Stimulated activated CD8-positive, alpha-beta memory T cell treated with anti-CD3 and anti-CD28 coated beads, Interleukin-2, amount 100 ng/mL, for 48 hours (primary cell): ENCODE measurements at regions not wholly inside any gene's neighbourhood (a gene's known extent, or its start where the extent isn't known, plus 50 kb on each side); places are given as distances from the start of the nearest gene placed in this dataset.
"Not testable (repeated sequence)": the region's sequence is repeated elsewhere in the genome, so short reads cannot be mapped to it uniquely, and the experiment has no call there.

Source experiments
- DNase-seq, 2 donors: peaks; one replicate each; pipeline ENCODE4 v3.0.0-alpha.2; 2020; ENCODE audit warnings: low read depth in 2 of 2

GRCh38 chr16:27638833-27639560 lies 89.1 kb downstream of the KATNIP start:
- no peak for DNase-seq

- no peak for DNase-seq
These were observed 89.8 kb downstream of the KATNIP start for GRCh38 chr16:27639561-27640276.

- no peak for DNase-seq
These were observed 90.3 kb downstream of the KATNIP start for GRCh38 chr16:27640277-27640600.

- no peak for DNase-seq
These were observed 91.3 kb downstream of the KATNIP start for GRCh38 chr16:27641260-27641659.

- DNase-seq: not testable (repeated sequence)
These were observed 91.9 kb downstream of the KATNIP start for GRCh38 chr16:27641734-27642415.

GRCh38 chr16:27642756-27643155 lies 92.8 kb downstream of the KATNIP start:
- no peak for DNase-seq

- DNase-seq: no peak
These were observed 94.2 kb downstream of the KATNIP start for GRCh38 chr16:27644165-27644564.

- no peak for DNase-seq
These were observed 95.5 kb downstream of the KATNIP start for GRCh38 chr16:27645396-27645795.

- DNase-seq: no peak
These were observed 96.9 kb downstream of the KATNIP start for GRCh38 chr16:27646806-27647205.

- no peak for DNase-seq
These were observed 99.1 kb downstream of the KATNIP start for GRCh38 chr16:27649021-27649420.

GRCh38 chr16:27650073-27650701 lies 100.2 kb downstream of the KATNIP start:
- DNase-seq: no peak

- no peak for DNase-seq
These were observed 101.4 kb downstream of the KATNIP start for GRCh38 chr16:27651301-27651700.

GRCh38 chr16:27657811-27658210 lies 107.9 kb downstream of the KATNIP start:
- DNase-seq: no peak

- no peak for DNase-seq
These were observed 110.6 kb downstream of the KATNIP start for GRCh38 chr16:27660507-27660906.

- DNase-seq: not testable (repeated sequence)
These were observed 113.3 kb downstream of the KATNIP start for GRCh38 chr16:27663235-27663634.

- no peak for DNase-seq
These were observed 115.9 kb downstream of the KATNIP start for GRCh38 chr16:27665881-27666280.

- no peak for DNase-seq
These were observed 120.3 kb downstream of the KATNIP start for GRCh38 chr16:27670071-27670810.

- no peak for DNase-seq
These were observed 121.5 kb downstream of the KATNIP start for GRCh38 chr16:27671410-27671809.

GRCh38 chr16:27676839-27677238 lies 126.9 kb downstream of the KATNIP start:
- DNase-seq: no peak

- no peak for DNase-seq
These were observed 127.3 kb downstream of the KATNIP start for GRCh38 chr16:27677263-27677662.

GRCh38 chr16:27678955-27679354 lies 129.0 kb downstream of the KATNIP start:
- no peak for DNase-seq

- no peak for DNase-seq
These were observed 130.0 kb downstream of the KATNIP start for GRCh38 chr16:27679899-27680298.
